ENCODE measurements at regions not wholly inside any gene's neighbourhood (a gene's known extent, or its start where the extent isn't known, plus 50 kb on each side); places are given as distances from the start of the nearest gene placed in this dataset.

GRCh38 chr6:95935736-95936135, 80.0 kb upstream of the FUT9 start:
- TF ChIP-seq EZH2phosphoT487 (IDR thresholded peaks at IDR 0.05; ENCODE audit: insufficient read depth, low read depth), result no peak
- no peak for TF ChIP-seq EZH2 (IDR thresholded peaks at IDR 0.05; ENCODE audit: insufficient read depth, poor library complexity, severe bottlenecking)
